GM12864 (cell line): ENCODE measurements at regions not wholly inside any gene's neighbourhood (a gene's known extent, or its start where the extent isn't known, plus 50 kb on each side); places are given as distances from the start of the nearest gene placed in this dataset.

Experiments
- DNase-seq: peaks from one replicate; pipeline ENCODE4 v3.0.0-alpha.2; 2011; ENCODE audit warnings: low read depth
- H3K4me3 ChIP-seq: 2 replicates; pipeline ENCODE4 v1.5.1; 2011; ENCODE audit warnings: mild to moderate bottlenecking, low read depth, low read length, control low read depth
- CTCF ChIP-seq: IDR thresholded peaks from 2 replicates; pipeline ENCODE4 v1.5.1; 2011; ENCODE audit warnings: low read depth, mild to moderate bottlenecking, moderate library complexity, low read length, control low read depth, inconsistent platforms; ENCODE audit errors: missing control alignments

- no peak overlapping the region for H3K4me3 ChIP-seq
- TF ChIP-seq CTCF: no peak
- DNase-seq: no peak
Observed at GRCh38 chr1:185668013-185668412, 66.2 kb upstream of the HMCN1 start.

- DNase-seq: no peak
- no peak for TF ChIP-seq CTCF
- H3K4me3 ChIP-seq: no peak overlapping the region
Observed at GRCh38 chr1:185666582-185666981, 67.6 kb upstream of the HMCN1 start.

- H3K4me3 ChIP-seq: no peak overlapping the region
- DNase-seq: no peak
- TF ChIP-seq CTCF: no peak
Observed at GRCh38 chr1:185663771-185664296, 70.4 kb upstream of the HMCN1 start.

DNA sequence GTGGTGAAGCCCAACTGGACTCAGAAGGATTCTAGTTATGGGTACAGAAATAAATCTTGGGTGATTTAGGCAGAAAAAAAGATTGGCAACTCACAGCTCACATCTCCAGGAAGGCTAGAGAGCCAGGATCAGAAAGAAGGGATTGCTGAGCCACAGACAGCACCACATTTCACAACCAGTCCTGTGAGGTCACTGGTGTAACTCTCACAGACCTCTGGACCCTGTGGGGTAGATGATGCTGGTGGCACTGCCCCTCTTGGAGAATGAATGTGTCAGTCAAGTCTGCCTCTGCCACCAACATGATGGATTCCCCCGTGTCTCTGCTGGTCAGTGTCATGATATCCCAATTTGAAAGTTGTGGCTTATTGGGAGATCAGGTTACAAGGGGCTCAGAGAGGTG lies 70.9 kb upstream of the HMCN1 start:
- TF ChIP-seq CTCF: no peak
- DNase-seq: no peak
- no peak overlapping the region for H3K4me3 ChIP-seq

DNA sequence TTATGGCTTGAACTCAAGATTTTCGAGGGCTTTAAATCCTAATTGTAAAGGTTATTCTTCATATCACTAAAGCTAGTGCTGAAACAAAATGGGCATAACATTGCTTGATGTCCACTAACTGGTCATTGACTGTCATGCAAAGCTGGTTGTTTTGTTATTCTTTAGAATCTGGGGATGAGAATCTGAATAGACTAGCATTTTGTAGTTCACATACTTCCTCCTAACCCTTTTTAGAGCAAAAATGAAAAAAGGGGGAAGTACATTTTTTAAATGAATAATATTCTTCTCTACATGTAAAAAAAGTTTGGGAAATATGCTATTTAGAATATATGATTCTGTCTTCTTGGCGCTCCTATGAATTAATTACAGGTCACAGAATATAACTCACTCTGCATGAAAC lies 72.2 kb upstream of the HMCN1 start:
- no peak overlapping the region for H3K4me3 ChIP-seq
- no peak for DNase-seq
- TF ChIP-seq CTCF: no peak

- no peak for DNase-seq
- no peak for TF ChIP-seq CTCF
- H3K4me3 ChIP-seq: no peak overlapping the region
Observed at GRCh38 chr1:185656663-185657062, 77.5 kb upstream of the HMCN1 start.

DNA sequence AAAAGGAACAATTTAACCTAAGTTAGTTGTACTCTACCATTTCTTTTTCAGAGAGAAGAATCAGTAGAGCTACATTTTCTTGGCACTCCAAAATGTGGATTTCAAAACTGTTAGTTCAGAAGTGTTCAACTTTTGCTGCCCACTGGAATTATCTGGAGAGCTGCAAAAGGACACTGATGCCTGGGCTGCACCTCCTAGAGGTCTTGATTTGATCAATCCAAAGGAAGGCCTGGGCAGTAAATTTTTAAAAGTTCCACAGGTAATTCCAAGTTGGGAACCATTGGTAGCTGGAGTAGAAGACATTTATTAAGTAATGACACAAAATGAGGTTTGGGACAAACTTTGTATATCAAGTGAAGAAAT lies 79.3 kb upstream of the HMCN1 start:
- no peak overlapping the region for H3K4me3 ChIP-seq
- TF ChIP-seq CTCF: no peak
- no peak for DNase-seq
